ENCODE measurements at regions not wholly inside any gene's neighbourhood (a gene's known extent, or its start where the extent isn't known, plus 50 kb on each side); places are given as distances from the start of the nearest gene placed in this dataset.

DNA sequence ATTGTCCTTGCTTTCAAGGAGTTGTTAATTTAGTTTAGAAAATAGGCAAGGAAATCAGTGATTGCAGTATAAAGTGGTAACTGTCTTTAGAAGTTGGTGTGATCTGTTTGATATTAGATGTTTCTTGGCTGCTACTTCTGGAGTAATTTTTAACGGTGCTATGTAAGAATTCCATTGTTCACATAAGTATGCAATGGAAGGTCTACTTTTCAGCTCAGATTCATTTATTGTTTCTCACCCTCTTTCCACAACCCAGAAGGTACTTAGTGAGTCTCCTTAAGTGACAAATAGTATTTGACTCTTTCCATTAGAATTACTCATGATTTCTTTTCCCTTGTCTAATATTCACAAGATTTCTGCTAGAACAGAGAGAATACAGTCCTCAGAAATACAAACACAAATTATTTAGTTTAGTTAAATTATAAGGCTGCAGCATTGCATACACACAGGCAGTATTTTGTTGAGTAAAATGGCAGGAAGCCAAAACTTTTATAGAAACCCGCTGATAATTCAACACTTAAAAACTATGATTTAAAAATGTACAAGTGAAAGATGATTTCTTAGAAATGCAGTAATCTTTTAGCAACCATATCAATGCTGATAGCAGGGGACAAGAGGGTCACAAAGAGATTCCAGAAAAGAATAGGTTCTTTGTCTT lies 554.3 kb downstream of the CD109 start:
- no peaks in the 10 kb centered on the region for H3K36me3 ChIP-seq (ENCODE audit: control insufficient read depth, insufficient read depth, low read length)
- no peak overlapping the region for H3K4me3 ChIP-seq (ENCODE audit: low read length)
- ATAC-seq (no peak), DNase-seq (no peak)
- Mint-ChIP-seq H3K27me3 (ENCODE audit: low read depth in 2 of 2) (no peaks in the 10 kb centered on the region), H3K27ac (no peak overlapping the region), H3K36me3 (no peaks in the 10 kb centered on the region), H3K9me3 (no peaks in the 10 kb centered on the region), H3K4me3 (no peak overlapping the region), H3K4me1 (no peaks in the 10 kb centered on the region)
- no peaks in the 10 kb centered on the region for H3K27me3 ChIP-seq (ENCODE audit: control insufficient read depth, insufficient read depth, low read length)
- TF ChIP-seq CTCF (IDR thresholded peaks at IDR 0.05): no peak
- no peaks in the 10 kb centered on the region for H3K4me1 ChIP-seq (ENCODE audit: control insufficient read depth, insufficient read depth, low read length)
- no peaks in the 10 kb centered on the region for H3K9me3 ChIP-seq (ENCODE audit: control insufficient read depth, insufficient read depth, low read length)
- intact Hi-C loops (cut with micrococcal nuclease): no loop called here
- 60% methylated on average over 1 of the region's 2 CpGs for WGBS (ENCODE audit: insufficient coverage)
- no peak overlapping the region for H3K27ac ChIP-seq (ENCODE audit: low read length)

GRCh38 chr6:74249658-74250057 lies 553.7 kb downstream of the CD109 start:
- H3K4me1 ChIP-seq (ENCODE audit: control insufficient read depth, insufficient read depth, low read length): no peaks in the 10 kb centered on the region
- no peaks in the 10 kb centered on the region for H3K36me3 ChIP-seq (ENCODE audit: control insufficient read depth, insufficient read depth, low read length)
- H3K4me3 ChIP-seq (ENCODE audit: low read length): no peak overlapping the region
- ATAC-seq (no peak), DNase-seq (no peak)
- H3K9me3 ChIP-seq (ENCODE audit: control insufficient read depth, insufficient read depth, low read length): no peaks in the 10 kb centered on the region
- Mint-ChIP-seq H3K27ac (no peak overlapping the region), H3K36me3 (no peaks in the 10 kb centered on the region), H3K4me3 (no peak overlapping the region), H3K9me3 (no peaks in the 10 kb centered on the region), H3K4me1 (no peaks in the 10 kb centered on the region), H3K27me3 (ENCODE audit: low read depth in 2 of 2) (no peaks in the 10 kb centered on the region)
- no peaks in the 10 kb centered on the region for H3K27me3 ChIP-seq (ENCODE audit: control insufficient read depth, insufficient read depth, low read length)
- TF ChIP-seq CTCF (IDR thresholded peaks at IDR 0.05): no peak
- no CpG with 5 or more reads among the region's 2 CpGs for WGBS (ENCODE audit: insufficient coverage)
- no peak overlapping the region for H3K27ac ChIP-seq (ENCODE audit: low read length)
- intact Hi-C loops (cut with micrococcal nuclease): no loop called here

- no peak overlapping the region for H3K4me3 Mint-ChIP-seq
- Histone ChIP-seq H3K4me3 (ENCODE audit: low read length) (no peak overlapping the region), H3K27ac (ENCODE audit: low read length) (no peak overlapping the region), H3K27me3 (ENCODE audit: control insufficient read depth, insufficient read depth, low read length) (no peaks in the 10 kb centered on the region), H3K36me3 (ENCODE audit: control insufficient read depth, insufficient read depth, low read length) (no peaks in the 10 kb centered on the region), H3K4me1 (ENCODE audit: control insufficient read depth, insufficient read depth, low read length) (no peaks in the 10 kb centered on the region), H3K9me3 (ENCODE audit: control insufficient read depth, insufficient read depth, low read length) (no peaks in the 10 kb centered on the region)
- no peaks in the 10 kb centered on the region for H3K36me3 Mint-ChIP-seq
- intact Hi-C loops (cut with micrococcal nuclease): no loop called here
- no peak overlapping the region for H3K27ac Mint-ChIP-seq
- H3K4me1 Mint-ChIP-seq: no peaks in the 10 kb centered on the region
- H3K27me3 Mint-ChIP-seq (ENCODE audit: low read depth in 2 of 2): no peaks in the 10 kb centered on the region
- no peak for ATAC-seq
- 36% methylated on average over 1 of the region's 2 CpGs for WGBS (ENCODE audit: insufficient coverage)
- peaks cover 0 to 4% of the 10 kb centered on the region in 2 donors for H3K9me3 Mint-ChIP-seq
- no peak for TF ChIP-seq CTCF (IDR thresholded peaks at IDR 0.05)
- DNase-seq: no peak
These were observed 553.0 kb downstream of the CD109 start for GRCh38 chr6:74248966-74249365.

DNA sequence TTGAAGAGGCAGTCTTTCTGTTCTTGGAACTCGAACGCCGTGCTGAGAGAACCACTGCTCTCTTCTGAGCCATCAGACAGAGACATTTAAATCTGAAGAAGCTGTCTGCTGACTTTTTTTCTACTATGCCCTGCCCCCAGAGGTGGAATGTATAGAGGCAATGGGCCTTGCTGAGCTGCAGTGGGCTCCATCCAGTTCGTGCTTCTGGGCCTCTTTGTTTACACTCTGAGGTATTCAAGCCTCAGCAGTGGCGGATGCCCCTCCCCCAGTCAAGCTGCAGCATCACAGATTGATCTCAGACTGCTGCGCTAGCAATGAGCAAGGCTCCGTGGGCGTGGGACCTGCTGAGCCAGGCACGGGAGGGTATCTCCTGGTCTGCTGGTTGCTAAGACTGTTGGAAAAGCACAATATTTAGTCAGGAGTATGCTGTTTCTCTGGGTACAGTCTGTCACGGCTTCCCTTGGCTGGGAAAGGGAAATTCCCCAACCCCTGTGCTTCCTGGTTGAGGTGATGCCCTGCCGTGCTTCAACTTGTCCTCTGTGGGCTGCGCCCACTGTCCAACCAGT lies 526.8 kb downstream of the CD109 start:
- Histone ChIP-seq H3K4me1 (ENCODE audit: control insufficient read depth, insufficient read depth, low read length) (no peaks in the 10 kb centered on the region), H3K27me3 (ENCODE audit: control insufficient read depth, insufficient read depth, low read length) (no peaks in the 10 kb centered on the region), H3K9me3 (ENCODE audit: control insufficient read depth, insufficient read depth, low read length) (no peaks in the 10 kb centered on the region), H3K4me3 (ENCODE audit: low read length) (no peak overlapping the region), H3K27ac (ENCODE audit: low read length) (no peak overlapping the region), H3K36me3 (ENCODE audit: control insufficient read depth, insufficient read depth, low read length) (no peaks in the 10 kb centered on the region)
- Mint-ChIP-seq H3K27ac (no peak overlapping the region), H3K36me3 (peaks cover 7% of the 10 kb centered on the region), H3K9me3 (peaks cover 8 to 19% of the 10 kb centered on the region in 2 donors), H3K4me3 (no peak overlapping the region), H3K27me3 (ENCODE audit: low read depth in 2 of 2) (no peaks in the 10 kb centered on the region), H3K4me1 (no peaks in the 10 kb centered on the region)
- ATAC-seq: no peak
- intact Hi-C loops (cut with micrococcal nuclease): no loop called here
- WGBS (ENCODE audit: insufficient coverage): 73% methylated on average over 12 of the region's 12 CpGs
- no peak for DNase-seq
- TF ChIP-seq CTCF (IDR thresholded peaks at IDR 0.05): no peak
